ENCODE measurements at regions not wholly inside any gene's neighbourhood (a gene's known extent, or its start where the extent isn't known, plus 50 kb on each side); places are given as distances from the start of the nearest gene placed in this dataset.

GRCh38 chr18:27585602-27586173, 400.6 kb upstream of the CHST9 start:
- Histone ChIP-seq H3K9ac (ENCODE audit: low read length) (no peak overlapping the region), H3K79me2 (ENCODE audit: insufficient read depth, low read length) (no peaks in the 10 kb centered on the region), H3K27me3 (ENCODE audit: insufficient read depth, low read length) (no peaks in the 10 kb centered on the region), H3K9me3 (ENCODE audit: control insufficient read depth in 1 of 2, insufficient read depth in 1 of 2, low read depth in 1 of 2, low read length in 2 of 2) (peaks cover 0 to 10% of the 10 kb centered on the region in 2 experiments; a peak in 2 of 4 replicates), H3K4me3 (replicated peaks in 1 of 2; ENCODE audit: low read depth in 1 of 2, low read length in 2 of 2) (no peak overlapping the region), H3K9me2 (ENCODE audit: insufficient read depth) (no peaks in the 10 kb centered on the region), H3K36me3 (ENCODE audit: control insufficient read depth in 1 of 2, insufficient read depth in 2 of 2, low read length in 2 of 2) (no peaks in the 10 kb centered on the region; a peak in 1 of 4 replicates), H2AFZ (ENCODE audit: low read depth, low read length, poor library complexity, severe bottlenecking) (no peak overlapping the region), H3K27ac (ENCODE audit: low read depth, low read length) (no peak overlapping the region), H4K20me1 (ENCODE audit: insufficient read depth) (no peaks in the 10 kb centered on the region), H3K4me1 (ENCODE audit: control insufficient read depth in 1 of 2, insufficient read depth in 2 of 2, low read length in 2 of 2) (no peaks in the 10 kb centered on the region), H3K4me2 (ENCODE audit: low read length) (no peak overlapping the region)
- ATAC-seq: no peak
- intact Hi-C loops (cut with micrococcal nuclease): no loop called here
- DNase-seq (ENCODE audit: low read depth, low spot score): no peak
- ChIA-PET POLR2A (no interaction called here), CTCF (no interaction called here), RAD21 (ENCODE audit: low non-redundant PET in 1 of 2, low total read pairs in 2 of 2, uncharacterized antibody in 2 of 2, unreplicated experiment in 2 of 2) (no interaction called here)
- no TSS peak for BruUV-seq (replicated peaks)
- no peak for TF ChIP-seq SRF (IDR thresholded peaks at IDR 0.05; ENCODE audit: low read depth)
- TF ChIP-seq SP1 (IDR thresholded peaks at IDR 0.05; ENCODE audit: low read depth): no peak
- TF ChIP-seq FOSL1 (IDR thresholded peaks at IDR 0.05; ENCODE audit: low read depth): no peak
- no peak for TF ChIP-seq CBX3 (IDR thresholded peaks at IDR 0.05; ENCODE audit: low read depth)
- no peak for TF ChIP-seq EZH2 (IDR thresholded peaks at IDR 0.05)
- TF ChIP-seq ELF1 (IDR thresholded peaks at IDR 0.05; ENCODE audit: borderline replicate concordance, low read depth): no peak
- no peak for TF ChIP-seq MAX (IDR thresholded peaks at IDR 0.05)
- TF ChIP-seq SIN3A (IDR thresholded peaks at IDR 0.05; ENCODE audit: low read depth): no peak
- TF ChIP-seq ZBTB33 (IDR thresholded peaks at IDR 0.05; ENCODE audit: extremely low read depth, insufficient replicate concordance, low read length): no peak
- TF ChIP-seq EGR1 (IDR thresholded peaks at IDR 0.05; ENCODE audit: low read depth): no peak
- no peak for TF ChIP-seq ZNF274 (IDR thresholded peaks at IDR 0.05; ENCODE audit: low read depth, low read length)
- no peak for TF ChIP-seq TCF7L2 (IDR thresholded peaks at IDR 0.05; ENCODE audit: borderline replicate concordance, extremely low read depth, insufficient read depth, insufficient read length)
- no peak for TF ChIP-seq ZFX (IDR thresholded peaks at IDR 0.05)
- TF ChIP-seq POLR2AphosphoS5 (IDR thresholded peaks at IDR 0.05; ENCODE audit: low read depth, low read length): no peak
- no peak for TF ChIP-seq EZH2phosphoT487 (IDR thresholded peaks at IDR 0.05; ENCODE audit: borderline replicate concordance)
- no peak for TF ChIP-seq POLR2A (IDR thresholded peaks at IDR 0.05; ENCODE audit: borderline replicate concordance, extremely low read depth, insufficient read depth, insufficient read length)

Data from HCT116 (cell line).